ENCODE measurements at regions not wholly inside any gene's neighbourhood (a gene's known extent, or its start where the extent isn't known, plus 50 kb on each side); places are given as distances from the start of the nearest gene placed in this dataset.

DNA sequence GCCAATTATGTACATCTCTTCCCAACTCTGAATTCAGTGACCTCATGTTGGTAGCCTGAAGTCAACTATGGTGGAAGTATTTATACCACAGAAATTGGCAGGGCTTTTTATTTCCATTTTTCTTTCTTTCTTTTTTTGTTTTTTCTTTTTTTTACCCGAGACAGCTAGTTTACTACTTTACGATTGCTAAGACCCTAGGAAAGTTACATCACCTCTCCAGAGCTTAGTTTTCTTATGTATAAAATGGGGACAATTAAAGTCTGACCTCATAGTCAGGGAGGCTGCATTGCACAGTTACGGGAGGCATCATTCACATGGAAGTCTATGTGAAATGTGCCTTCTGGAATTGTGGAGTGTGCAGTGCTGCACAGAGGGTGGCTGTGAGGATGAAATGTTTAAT lies 194.3 kb downstream of the MTX2 start:
- Histone ChIP-seq H3K36me3 (no peaks in the 10 kb centered on the region), H3K4me1 (peaks cover 0 to 12% of the 10 kb centered on the region in 2 donors), H3K27me3 (no peaks in the 10 kb centered on the region), H3K9me3 (no peaks in the 10 kb centered on the region), H3K4me3 (no peak overlapping the region), H3K27ac (no peak overlapping the region)
- DNase-seq, result no peak
- no peak for ATAC-seq
- intact Hi-C loops (cut with DNase I; ENCODE audit: low total_unique reads), result no loop called here
- in situ Hi-C loops (cut with MboI; ENCODE audit: low sequenced_read_pairs in 4 of 4), result loop anchor here in 1 of 4 donors (25.0 kb wide), 1 partner anchor 174 kb away; no protein-coding TSS in a partner anchor
- TF ChIP-seq, protein P1, sequence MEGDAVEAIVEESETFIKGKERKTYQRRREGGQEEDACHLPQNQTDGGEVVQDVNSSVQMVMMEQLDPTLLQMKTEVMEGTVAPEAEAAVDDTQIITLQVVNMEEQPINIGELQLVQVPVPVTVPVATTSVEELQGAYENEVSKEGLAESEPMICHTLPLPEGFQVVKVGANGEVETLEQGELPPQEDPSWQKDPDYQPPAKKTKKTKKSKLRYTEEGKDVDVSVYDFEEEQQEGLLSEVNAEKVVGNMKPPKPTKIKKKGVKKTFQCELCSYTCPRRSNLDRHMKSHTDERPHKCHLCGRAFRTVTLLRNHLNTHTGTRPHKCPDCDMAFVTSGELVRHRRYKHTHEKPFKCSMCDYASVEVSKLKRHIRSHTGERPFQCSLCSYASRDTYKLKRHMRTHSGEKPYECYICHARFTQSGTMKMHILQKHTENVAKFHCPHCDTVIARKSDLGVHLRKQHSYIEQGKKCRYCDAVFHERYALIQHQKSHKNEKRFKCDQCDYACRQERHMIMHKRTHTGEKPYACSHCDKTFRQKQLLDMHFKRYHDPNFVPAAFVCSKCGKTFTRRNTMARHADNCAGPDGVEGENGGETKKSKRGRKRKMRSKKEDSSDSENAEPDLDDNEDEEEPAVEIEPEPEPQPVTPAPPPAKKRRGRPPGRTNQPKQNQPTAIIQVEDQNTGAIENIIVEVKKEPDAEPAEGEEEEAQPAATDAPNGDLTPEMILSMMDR (IDR thresholded peaks at IDR 0.05 in 4 of 5, conservative IDR thresholded peaks at IDR 0.05 in 1 of 5), result no peak
- TF ChIP-seq POLR2A (IDR thresholded peaks at IDR 0.05), result no peak

DNA sequence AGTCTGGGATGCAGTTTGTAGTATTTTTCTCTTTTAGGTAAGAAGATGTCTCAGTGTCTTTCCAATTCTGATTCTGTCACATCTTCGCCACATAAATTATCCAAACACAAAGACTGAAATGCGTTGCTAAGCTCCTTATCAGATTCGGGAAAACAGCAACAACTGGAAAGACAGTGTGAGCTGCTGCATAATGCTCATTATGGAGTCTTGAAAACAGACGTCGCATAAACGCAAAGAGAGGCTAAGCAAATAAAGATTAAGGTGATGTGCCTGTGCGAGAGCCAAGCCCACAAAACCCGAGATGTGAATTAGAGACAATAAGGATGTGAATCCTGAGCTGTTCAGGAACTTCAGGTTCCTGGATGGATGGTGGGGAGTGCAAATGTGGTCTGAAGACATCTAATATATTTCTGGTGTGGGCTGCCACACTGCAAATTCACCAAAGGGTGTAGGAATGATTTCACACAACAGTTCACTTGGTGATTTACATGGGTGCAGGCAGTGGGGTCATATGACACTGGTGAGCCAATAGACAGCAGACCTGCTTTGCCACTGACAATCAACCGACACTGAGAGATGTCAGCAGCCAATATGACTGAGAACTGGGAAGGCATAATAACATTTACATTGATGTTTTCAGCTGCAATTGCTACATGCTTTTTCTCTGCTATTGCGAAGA lies 195.8 kb downstream of the MTX2 start:
- no peaks in the 10 kb centered on the region for H3K36me3 ChIP-seq
- ATAC-seq (no peak), DNase-seq (no peak)
- H3K27me3 ChIP-seq, result no peaks in the 10 kb centered on the region
- no peaks in the 10 kb centered on the region for H3K9me3 ChIP-seq
- H3K4me1 ChIP-seq, result peaks cover 0 to 12% of the 10 kb centered on the region in 2 donors
- in situ Hi-C loops (cut with MboI; ENCODE audit: low sequenced_read_pairs in 4 of 4) (loop anchor here in 1 of 4 donors (25.0 kb wide), 1 partner anchor 172 kb away; no protein-coding TSS in a partner anchor), intact Hi-C loops (cut with DNase I; ENCODE audit: low total_unique reads) (no loop called here)
- no peak overlapping the region for H3K27ac ChIP-seq
- TF ChIP-seq, protein P1 (IDR thresholded peaks at IDR 0.05 in 4 of 5, conservative IDR thresholded peaks at IDR 0.05 in 1 of 5), result no peak
- TF ChIP-seq POLR2A (IDR thresholded peaks at IDR 0.05), result no peak
- no peak overlapping the region for H3K4me3 ChIP-seq

DNA sequence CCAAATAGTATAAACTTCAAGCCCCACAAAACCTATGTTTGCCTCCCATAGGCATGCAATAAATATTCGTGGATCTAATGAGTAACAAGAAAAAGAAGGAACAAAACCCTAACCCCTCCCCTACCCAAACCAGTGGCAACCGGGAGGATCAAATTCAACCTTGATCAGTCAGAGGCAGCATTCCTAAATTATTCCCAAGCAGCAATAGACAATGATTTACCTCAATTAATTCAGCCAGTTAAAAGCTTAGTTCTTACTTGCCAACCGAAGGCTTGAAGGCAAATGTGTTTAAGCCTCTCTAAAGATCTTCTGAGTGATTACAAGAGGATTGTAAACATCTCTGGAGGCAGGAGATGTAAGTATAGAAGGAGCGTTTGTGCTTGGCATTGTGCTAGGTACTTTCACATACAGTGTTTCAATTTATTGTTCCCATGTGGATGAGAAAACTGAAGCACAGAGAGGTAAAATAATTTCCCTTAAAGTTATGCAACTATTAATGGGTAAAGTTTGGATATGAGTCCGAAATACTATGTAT lies 197.7 kb downstream of the MTX2 start:
- no peak overlapping the region for H3K4me3 ChIP-seq
- ATAC-seq (no peak), DNase-seq (no peak)
- in situ Hi-C loops (cut with MboI; ENCODE audit: low sequenced_read_pairs in 4 of 4) (loop anchor here in 1 of 4 donors (25.0 kb wide), 1 partner anchor 170 kb away; no protein-coding TSS in a partner anchor), intact Hi-C loops (cut with DNase I; ENCODE audit: low total_unique reads) (no loop called here)
- peaks cover 0 to 3% of the 10 kb centered on the region in 2 donors for H3K4me1 ChIP-seq
- H3K27ac ChIP-seq, result no peak overlapping the region
- TF ChIP-seq, protein P1 (IDR thresholded peaks at IDR 0.05 in 4 of 5, conservative IDR thresholded peaks at IDR 0.05 in 1 of 5), result no peak
- TF ChIP-seq POLR2A (IDR thresholded peaks at IDR 0.05), result no peak
- H3K9me3 ChIP-seq, result no peaks in the 10 kb centered on the region
- no peaks in the 10 kb centered on the region for H3K36me3 ChIP-seq
- no peaks in the 10 kb centered on the region for H3K27me3 ChIP-seq

DNA sequence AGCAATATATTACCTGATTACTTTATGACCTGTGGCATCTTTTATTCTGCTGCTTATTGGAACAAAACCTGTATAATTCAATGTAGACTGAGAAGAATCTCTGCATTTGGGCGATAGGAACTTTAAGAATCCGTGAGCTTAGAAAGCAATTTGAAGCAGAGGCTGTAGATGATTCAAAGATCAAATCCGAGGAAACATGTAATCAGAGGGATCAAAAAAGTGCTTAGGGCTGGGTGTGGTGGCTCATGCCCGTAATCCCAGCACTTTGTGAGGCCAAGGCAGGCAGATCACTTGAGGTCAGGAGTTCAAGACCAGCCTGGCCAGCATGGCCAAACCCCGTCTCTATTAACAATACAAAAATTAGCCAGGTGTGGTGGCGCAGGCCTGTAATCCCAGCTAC lies 198.4 kb downstream of the MTX2 start:
- no peaks in the 10 kb centered on the region for H3K4me1 ChIP-seq
- no peak overlapping the region for H3K27ac ChIP-seq
- no peaks in the 10 kb centered on the region for H3K27me3 ChIP-seq
- DNase-seq, result no peak
- intact Hi-C loops (cut with DNase I; ENCODE audit: low total_unique reads) (no loop called here), in situ Hi-C loops (cut with MboI; ENCODE audit: low sequenced_read_pairs in 4 of 4) (loop anchor here in 1 of 4 donors (25.0 kb wide), 1 partner anchor 170 kb away; no protein-coding TSS in a partner anchor)
- no peak for ATAC-seq
- no peak for TF ChIP-seq POLR2A (IDR thresholded peaks at IDR 0.05)
- TF ChIP-seq, protein P1 (IDR thresholded peaks at IDR 0.05 in 4 of 5, conservative IDR thresholded peaks at IDR 0.05 in 1 of 5), result no peak
- no peak overlapping the region for H3K4me3 ChIP-seq
- H3K36me3 ChIP-seq, result no peaks in the 10 kb centered on the region
- H3K9me3 ChIP-seq, result no peaks in the 10 kb centered on the region
